GM23338 (cell line): ENCODE measurements at regions not wholly inside any gene's neighbourhood (a gene's known extent, or its start where the extent isn't known, plus 50 kb on each side); places are given as distances from the start of the nearest gene placed in this dataset.

Experiments used
- EZH2 ChIP-seq: fragments of 200-600 bp; sonication (generic); IDR thresholded peaks from one replicate; pipeline ENCODE4 v1.8.0; 2017; ENCODE audit warnings: antibody characterized with exemption, mild to moderate bottlenecking, low read depth; ENCODE audit not compliant: unreplicated experiment
- TF ChIP-seq, protein P1 (sequence below), 2 experiments: fragments of 200-600 bp in 1 of 2; sonication (generic) in 1 of 2; conservative IDR thresholded peaks; 2 replicates each; pipeline versions ENCODE4 v1.5.1 to v1.6.1; 2016 to 2017; ENCODE audit warnings: antibody characterized with exemption in 2 of 2, low read depth in 2 of 2, mild to moderate bottlenecking in 2 of 2, moderate library complexity in 1 of 2

DNA sequence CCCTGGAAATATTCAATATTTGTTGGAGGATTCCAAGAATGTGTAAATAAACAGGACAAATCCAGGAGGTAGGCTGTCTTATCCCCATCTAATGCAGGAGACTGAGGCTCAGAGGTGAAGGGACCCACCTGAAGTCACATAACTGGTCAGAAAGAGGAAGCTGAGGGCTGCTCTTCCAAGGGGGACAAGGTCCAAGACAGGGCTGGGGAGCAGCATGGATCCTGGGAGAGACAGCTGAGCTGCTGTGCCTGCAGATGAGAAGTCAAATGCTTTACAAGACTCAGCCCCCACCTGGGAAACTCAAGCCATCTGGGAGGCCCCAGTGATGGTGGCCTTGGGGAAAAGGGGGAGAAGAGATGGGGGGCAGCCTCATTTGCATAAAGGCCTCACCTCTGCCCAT lies 224.4 kb downstream of the PTPRU start:
- TF ChIP-seq, protein P1, sequence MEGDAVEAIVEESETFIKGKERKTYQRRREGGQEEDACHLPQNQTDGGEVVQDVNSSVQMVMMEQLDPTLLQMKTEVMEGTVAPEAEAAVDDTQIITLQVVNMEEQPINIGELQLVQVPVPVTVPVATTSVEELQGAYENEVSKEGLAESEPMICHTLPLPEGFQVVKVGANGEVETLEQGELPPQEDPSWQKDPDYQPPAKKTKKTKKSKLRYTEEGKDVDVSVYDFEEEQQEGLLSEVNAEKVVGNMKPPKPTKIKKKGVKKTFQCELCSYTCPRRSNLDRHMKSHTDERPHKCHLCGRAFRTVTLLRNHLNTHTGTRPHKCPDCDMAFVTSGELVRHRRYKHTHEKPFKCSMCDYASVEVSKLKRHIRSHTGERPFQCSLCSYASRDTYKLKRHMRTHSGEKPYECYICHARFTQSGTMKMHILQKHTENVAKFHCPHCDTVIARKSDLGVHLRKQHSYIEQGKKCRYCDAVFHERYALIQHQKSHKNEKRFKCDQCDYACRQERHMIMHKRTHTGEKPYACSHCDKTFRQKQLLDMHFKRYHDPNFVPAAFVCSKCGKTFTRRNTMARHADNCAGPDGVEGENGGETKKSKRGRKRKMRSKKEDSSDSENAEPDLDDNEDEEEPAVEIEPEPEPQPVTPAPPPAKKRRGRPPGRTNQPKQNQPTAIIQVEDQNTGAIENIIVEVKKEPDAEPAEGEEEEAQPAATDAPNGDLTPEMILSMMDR (conservative IDR thresholded peaks at IDR 0.05; ENCODE audit: low read depth in 2 of 2): no peak
- no peak for TF ChIP-seq EZH2
